ENCODE measurements at regions not wholly inside any gene's neighbourhood (a gene's known extent, or its start where the extent isn't known, plus 50 kb on each side); places are given as distances from the start of the nearest gene placed in this dataset.

GRCh38 chr9:102778746-102779145 is 216.4 kb upstream of the CYLC2 start:
- Histone ChIP-seq H3K36me3 (ENCODE audit: control insufficient read depth, insufficient read depth, low read length) (no peaks in the 10 kb centered on the region), H3K27me3 (replicated peaks; ENCODE audit: control insufficient read depth, insufficient read depth, low read length) (no peaks in the 10 kb centered on the region), H3K4me3 (replicated peaks; ENCODE audit: low read depth, low read length) (no peak overlapping the region)
- DNase-seq (ENCODE audit: extremely low read depth, insufficient read length): no peak
- TF ChIP-seq CTCF (IDR thresholded peaks at IDR 0.05; ENCODE audit: insufficient read depth, low read length, poor library complexity, severe bottlenecking): no peak

GRCh38 chr9:102770704-102771103 is 224.4 kb upstream of the CYLC2 start:
- no peak for DNase-seq (ENCODE audit: extremely low read depth, insufficient read length)
- Histone ChIP-seq H3K36me3 (ENCODE audit: control insufficient read depth, insufficient read depth, low read length) (no peaks in the 10 kb centered on the region), H3K27me3 (replicated peaks; ENCODE audit: control insufficient read depth, insufficient read depth, low read length) (no peaks in the 10 kb centered on the region), H3K4me3 (replicated peaks; ENCODE audit: low read depth, low read length) (no peak overlapping the region)
- TF ChIP-seq CTCF (IDR thresholded peaks at IDR 0.05; ENCODE audit: insufficient read depth, low read length, poor library complexity, severe bottlenecking): no peak

- H3K36me3 ChIP-seq (ENCODE audit: control insufficient read depth, insufficient read depth, low read length): no peaks in the 10 kb centered on the region
- no peak overlapping the region for H3K4me3 ChIP-seq (replicated peaks; ENCODE audit: low read depth, low read length)
- no peaks in the 10 kb centered on the region for H3K27me3 ChIP-seq (replicated peaks; ENCODE audit: control insufficient read depth, insufficient read depth, low read length)
- no peak for DNase-seq (ENCODE audit: extremely low read depth, insufficient read length)
- TF ChIP-seq CTCF (IDR thresholded peaks at IDR 0.05; ENCODE audit: insufficient read depth, low read length, poor library complexity, severe bottlenecking): no peak
These were observed 225.8 kb upstream of the CYLC2 start for GRCh38 chr9:102769307-102769706.

GRCh38 chr9:102768002-102768401 is 227.1 kb upstream of the CYLC2 start:
- no peaks in the 10 kb centered on the region for H3K36me3 ChIP-seq (ENCODE audit: control insufficient read depth, insufficient read depth, low read length)
- no peak for DNase-seq (ENCODE audit: extremely low read depth, insufficient read length)
- TF ChIP-seq CTCF (IDR thresholded peaks at IDR 0.05; ENCODE audit: insufficient read depth, low read length, poor library complexity, severe bottlenecking): no peak
- no peaks in the 10 kb centered on the region for H3K27me3 ChIP-seq (replicated peaks; ENCODE audit: control insufficient read depth, insufficient read depth, low read length)
- no peak overlapping the region for H3K4me3 ChIP-seq (replicated peaks; ENCODE audit: low read depth, low read length)

GRCh38 chr9:102767076-102767475 is 228.1 kb upstream of the CYLC2 start:
- Histone ChIP-seq H3K4me3 (replicated peaks; ENCODE audit: low read depth, low read length) (no peak overlapping the region), H3K27me3 (replicated peaks; ENCODE audit: control insufficient read depth, insufficient read depth, low read length) (no peaks in the 10 kb centered on the region), H3K36me3 (ENCODE audit: control insufficient read depth, insufficient read depth, low read length) (no peaks in the 10 kb centered on the region)
- DNase-seq (ENCODE audit: extremely low read depth, insufficient read length): no peak
- TF ChIP-seq CTCF (IDR thresholded peaks at IDR 0.05; ENCODE audit: insufficient read depth, low read length, poor library complexity, severe bottlenecking): no peak

- DNase-seq (ENCODE audit: extremely low read depth, insufficient read length): no peak
- Histone ChIP-seq H3K27me3 (replicated peaks; ENCODE audit: control insufficient read depth, insufficient read depth, low read length) (no peaks in the 10 kb centered on the region), H3K4me3 (replicated peaks; ENCODE audit: low read depth, low read length) (no peak overlapping the region), H3K36me3 (ENCODE audit: control insufficient read depth, insufficient read depth, low read length) (no peaks in the 10 kb centered on the region)
- no peak for TF ChIP-seq CTCF (IDR thresholded peaks at IDR 0.05; ENCODE audit: insufficient read depth, low read length, poor library complexity, severe bottlenecking)
These were observed 254.6 kb upstream of the CYLC2 start for GRCh38 chr9:102740578-102740977.

Measured in GM06990 (cell line).